MCF 10A (cell line): ENCODE measurements at regions not wholly inside any gene's neighbourhood (a gene's known extent, or its start where the extent isn't known, plus 50 kb on each side); places are given as distances from the start of the nearest gene placed in this dataset.

Source experiments
- BruUV-seq: library from RNA; stranded (reverse); fragments of 400-500 nt; replicated peaks from 2 replicates; lab custom pipeline; 2021; lab: Mats Ljungman, UMichigan
- CTCF ChIA-PET: fragments of 300-600 bp; sonication (Branson Sonifier 250); formaldehyde crosslinking; extraction: SDS; loops from one replicate; lab custom pipeline; 2021; ENCODE audit warnings: antibody characterized with exemption, inconsistent platforms; lab: Yijun Ruan, JAX
- POLR2A ChIA-PET: fragments of 300-600, 350-650 bp; sonication (Branson Sonifier 250); formaldehyde crosslinking; extraction: SDS; loops from one replicate; lab custom pipeline; 2020; ENCODE audit warnings: antibody characterized with exemption, inconsistent platforms; lab: Yijun Ruan, JAX
- DNase-seq: peaks from one replicate; pipeline ENCODE4 v3.0.0-alpha.2; 2018; ENCODE audit not compliant: unreplicated experiment
- H3K27ac Mint-ChIP-seq: one replicate; pipeline ENCODE4 v1.8.0; 2022; ENCODE audit warnings: mild to moderate bottlenecking, low read depth, mixed read lengths; ENCODE audit not compliant: unreplicated experiment
- H3K27me3 Mint-ChIP-seq: one replicate; pipeline ENCODE4 v1.8.0; 2022; ENCODE audit warnings: mixed read lengths; ENCODE audit not compliant: insufficient read depth, unreplicated experiment
- H3K36me3 Mint-ChIP-seq: one replicate; pipeline ENCODE4 v1.8.0; 2022; ENCODE audit warnings: mild to moderate bottlenecking, moderate library complexity, mixed read lengths; ENCODE audit not compliant: insufficient read depth, unreplicated experiment
- H3K4me1 Mint-ChIP-seq: one replicate; pipeline ENCODE4 v1.8.0; 2022; ENCODE audit warnings: mixed read lengths; ENCODE audit not compliant: insufficient read depth, unreplicated experiment
- H3K4me3 Mint-ChIP-seq: one replicate; pipeline ENCODE4 v1.8.0; 2022; ENCODE audit warnings: mild to moderate bottlenecking, moderate library complexity, mixed read lengths; ENCODE audit not compliant: unreplicated experiment
- H3K9me3 Mint-ChIP-seq: one replicate; pipeline ENCODE4 v1.8.0; 2022; ENCODE audit warnings: mixed read lengths; ENCODE audit not compliant: unreplicated experiment
- intact Hi-C: fragments of 100-400 bp; cut with micrococcal nuclease; formaldehyde crosslinking; loops from 2 replicates; pipeline ENCODE4 v1.14.1; 2022
- TF ChIP-seq, protein P1 (sequence below): fragments of 200-600 bp; IDR thresholded peaks from one replicate; pipeline ENCODE4 v1.8.0; 2022; ENCODE audit warnings: antibody characterized with exemption, mild to moderate bottlenecking; ENCODE audit not compliant: unreplicated experiment

DNA sequence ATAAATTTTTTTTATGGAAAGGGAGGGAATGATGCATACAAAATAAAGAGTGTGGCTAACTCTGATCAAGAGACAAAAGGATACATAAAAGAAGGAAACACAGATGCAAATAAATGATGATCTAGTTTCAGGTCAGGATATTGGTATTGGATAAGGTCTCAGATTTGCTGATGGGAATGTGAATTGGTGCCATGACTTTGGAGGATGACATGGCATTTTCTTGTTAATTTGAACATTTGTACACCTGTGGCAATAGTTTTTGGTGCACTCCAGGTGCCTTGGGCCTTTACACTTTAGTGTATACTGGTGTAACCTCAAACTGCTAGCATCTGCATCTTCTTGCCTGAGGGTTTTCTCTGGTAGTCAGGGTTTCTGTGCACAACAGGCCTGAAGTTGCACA lies 279.3 kb downstream of the TMEM121 start:
- Mint-ChIP-seq H3K4me1 (no peaks in the 10 kb centered on the region), H3K4me3 (no peak overlapping the region), H3K27ac (no peak overlapping the region), H3K36me3 (no peaks in the 10 kb centered on the region), H3K9me3 (peaks cover 48% of the 10 kb centered on the region), H3K27me3 (no peaks in the 10 kb centered on the region)
- TF ChIP-seq, protein P1, sequence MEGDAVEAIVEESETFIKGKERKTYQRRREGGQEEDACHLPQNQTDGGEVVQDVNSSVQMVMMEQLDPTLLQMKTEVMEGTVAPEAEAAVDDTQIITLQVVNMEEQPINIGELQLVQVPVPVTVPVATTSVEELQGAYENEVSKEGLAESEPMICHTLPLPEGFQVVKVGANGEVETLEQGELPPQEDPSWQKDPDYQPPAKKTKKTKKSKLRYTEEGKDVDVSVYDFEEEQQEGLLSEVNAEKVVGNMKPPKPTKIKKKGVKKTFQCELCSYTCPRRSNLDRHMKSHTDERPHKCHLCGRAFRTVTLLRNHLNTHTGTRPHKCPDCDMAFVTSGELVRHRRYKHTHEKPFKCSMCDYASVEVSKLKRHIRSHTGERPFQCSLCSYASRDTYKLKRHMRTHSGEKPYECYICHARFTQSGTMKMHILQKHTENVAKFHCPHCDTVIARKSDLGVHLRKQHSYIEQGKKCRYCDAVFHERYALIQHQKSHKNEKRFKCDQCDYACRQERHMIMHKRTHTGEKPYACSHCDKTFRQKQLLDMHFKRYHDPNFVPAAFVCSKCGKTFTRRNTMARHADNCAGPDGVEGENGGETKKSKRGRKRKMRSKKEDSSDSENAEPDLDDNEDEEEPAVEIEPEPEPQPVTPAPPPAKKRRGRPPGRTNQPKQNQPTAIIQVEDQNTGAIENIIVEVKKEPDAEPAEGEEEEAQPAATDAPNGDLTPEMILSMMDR = no peak
- POLR2A ChIA-PET = no interaction called here
- CTCF ChIA-PET = interaction anchor here (0.6 kb wide), 1 partner anchor 19 kb away, joined by 3 read pairs; no protein-coding TSS in a partner anchor
- no peak for DNase-seq
- intact Hi-C loops = no loop called here
- no TSS peak for BruUV-seq

DNA sequence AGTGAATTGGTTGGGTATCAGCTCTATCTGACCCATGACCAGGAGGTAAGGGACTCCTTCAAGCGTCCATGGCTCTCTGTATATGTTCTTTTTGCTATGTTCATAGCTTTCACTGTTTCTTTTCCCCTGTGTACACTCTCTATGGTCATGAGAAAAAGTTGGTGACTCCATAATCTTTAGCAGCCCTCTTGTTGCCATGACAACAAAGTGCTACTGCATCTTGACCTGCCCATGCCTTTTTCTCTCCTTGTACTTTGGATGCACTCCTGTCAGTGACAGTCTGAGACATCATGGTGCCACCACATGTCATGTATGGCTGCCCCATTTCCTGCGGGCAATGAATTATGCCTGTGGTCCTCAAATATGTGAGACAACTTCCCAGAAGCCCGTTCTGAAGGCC lies 280.2 kb downstream of the TMEM121 start:
- no peak for DNase-seq
- ChIA-PET POLR2A (no interaction called here), CTCF (no interaction called here)
- H3K4me1 Mint-ChIP-seq = no peaks in the 10 kb centered on the region
- TF ChIP-seq, protein P1 = no peak
- peaks cover 51% of the 10 kb centered on the region for H3K9me3 Mint-ChIP-seq
- intact Hi-C loops = no loop called here
- H3K27me3 Mint-ChIP-seq = no peaks in the 10 kb centered on the region
- BruUV-seq = no TSS peak
- no peak overlapping the region for H3K4me3 Mint-ChIP-seq
- H3K36me3 Mint-ChIP-seq = no peaks in the 10 kb centered on the region
- no peak overlapping the region for H3K27ac Mint-ChIP-seq

DNA sequence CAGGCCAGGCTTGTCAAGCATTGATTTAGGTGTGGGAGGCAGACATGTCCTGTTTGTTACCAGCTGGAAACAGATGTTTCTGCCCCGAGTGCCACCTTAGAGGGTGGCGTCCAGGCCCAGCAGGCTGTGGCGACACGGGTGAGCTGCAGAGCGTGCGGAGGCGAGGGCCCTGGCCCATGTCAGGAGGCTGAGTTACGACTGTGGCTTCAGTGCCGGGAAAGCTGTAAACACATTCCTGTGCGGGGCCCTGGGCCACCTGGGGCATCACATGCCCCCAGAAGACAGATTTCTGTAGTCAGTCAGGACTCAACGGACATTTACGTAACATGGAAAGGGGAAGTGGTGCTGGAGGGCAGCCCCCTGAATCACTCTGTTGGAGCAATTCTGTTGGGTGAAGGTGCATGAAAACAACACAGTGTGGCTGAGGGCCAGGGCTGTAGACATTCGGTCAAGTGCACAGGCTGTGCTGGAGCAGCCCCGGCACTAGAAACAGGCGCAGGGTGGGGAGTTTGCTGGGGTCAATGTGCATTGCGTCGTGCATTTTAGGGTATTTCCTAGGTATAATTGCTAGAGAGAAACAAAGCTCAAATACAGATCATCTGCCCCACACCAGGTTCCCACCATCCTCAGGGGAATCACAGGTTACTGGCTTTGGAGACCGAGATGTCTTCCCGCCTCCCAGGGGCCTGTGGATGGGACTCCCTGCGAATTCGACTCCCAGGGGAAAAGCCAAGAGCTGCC lies 291.8 kb downstream of the TMEM121 start:
- CTCF ChIA-PET = no interaction called here
- POLR2A ChIA-PET = no interaction called here
- no peak overlapping the region for H3K27ac Mint-ChIP-seq
- H3K4me3 Mint-ChIP-seq = no peak overlapping the region
- TF ChIP-seq, protein P1 = no peak
- H3K36me3 Mint-ChIP-seq = no peaks in the 10 kb centered on the region
- DNase-seq = no peak
- no TSS peak for BruUV-seq
- H3K27me3 Mint-ChIP-seq = no peaks in the 10 kb centered on the region
- no peaks in the 10 kb centered on the region for H3K4me1 Mint-ChIP-seq
- intact Hi-C loops = no loop called here
- H3K9me3 Mint-ChIP-seq = peaks cover 22% of the 10 kb centered on the region

DNA sequence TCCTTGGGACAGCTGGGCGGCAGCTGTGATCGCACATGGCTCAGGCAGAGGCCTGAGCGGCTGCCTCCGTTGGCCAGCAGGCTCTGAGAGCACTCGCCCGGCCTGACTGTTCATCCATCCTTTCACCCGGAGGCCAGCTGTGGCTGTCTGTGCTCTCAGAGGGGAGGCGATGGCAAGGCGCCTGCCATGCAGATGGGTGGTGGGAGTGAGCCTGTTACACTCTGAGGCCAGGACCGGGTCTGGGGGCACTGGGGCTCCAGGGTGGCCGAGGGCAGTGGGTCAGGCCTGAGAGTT lies 292.3 kb downstream of the TMEM121 start:
- no peak for DNase-seq
- TF ChIP-seq, protein P1 = no peak
- peaks cover 22% of the 10 kb centered on the region for H3K9me3 Mint-ChIP-seq
- H3K27ac Mint-ChIP-seq = no peak overlapping the region
- H3K4me1 Mint-ChIP-seq = no peaks in the 10 kb centered on the region
- H3K36me3 Mint-ChIP-seq = no peaks in the 10 kb centered on the region
- H3K27me3 Mint-ChIP-seq = no peaks in the 10 kb centered on the region
- CTCF ChIA-PET = no interaction called here
- BruUV-seq = no TSS peak
- POLR2A ChIA-PET = interaction anchor here (0.6 kb wide), 1 partner anchor 481 kb away, joined by 3 read pairs; no protein-coding TSS in a partner anchor
- H3K4me3 Mint-ChIP-seq = no peak overlapping the region
- intact Hi-C loops = no loop called here
